Esophagus muscularis mucosa (tissue), 3 donors: ENCODE measurements at regions not wholly inside any gene's neighbourhood (a gene's known extent, or its start where the extent isn't known, plus 50 kb on each side); places are given as distances from the start of the nearest gene placed in this dataset.

Experiments used
- CTCF ChIP-seq, 3 experiments: fragments of 200-600 bp in 2 of 3; fragments of 450-650 bp in 1 of 3; sonication (generic) in 2 of 3; IDR thresholded peaks; one replicate each; pipeline ENCODE4 v1.5.1; 2017 to 2019; ENCODE audit warnings: antibody characterized with exemption in 3 of 3, mild to moderate bottlenecking in 2 of 3, moderate library complexity in 1 of 3
- POLR2AphosphoS5 ChIP-seq, 2 donors: sonication (generic); formaldehyde crosslinking; IDR thresholded peaks; one replicate each; pipeline ENCODE4 v1.6.1; 2017; ENCODE audit warnings: antibody characterized with exemption in 2 of 2

- TF ChIP-seq POLR2AphosphoS5 (IDR thresholded peaks at IDR 0.05) (no peak), CTCF (IDR thresholded peaks at IDR 0.05) (no peak)
Measured at GRCh38 chr18:7319161-7319560, 88.3 kb downstream of the LRRC30 start.
